ENCODE measurements at regions not wholly inside any gene's neighbourhood (a gene's known extent, or its start where the extent isn't known, plus 50 kb on each side); places are given as distances from the start of the nearest gene placed in this dataset.

DNA sequence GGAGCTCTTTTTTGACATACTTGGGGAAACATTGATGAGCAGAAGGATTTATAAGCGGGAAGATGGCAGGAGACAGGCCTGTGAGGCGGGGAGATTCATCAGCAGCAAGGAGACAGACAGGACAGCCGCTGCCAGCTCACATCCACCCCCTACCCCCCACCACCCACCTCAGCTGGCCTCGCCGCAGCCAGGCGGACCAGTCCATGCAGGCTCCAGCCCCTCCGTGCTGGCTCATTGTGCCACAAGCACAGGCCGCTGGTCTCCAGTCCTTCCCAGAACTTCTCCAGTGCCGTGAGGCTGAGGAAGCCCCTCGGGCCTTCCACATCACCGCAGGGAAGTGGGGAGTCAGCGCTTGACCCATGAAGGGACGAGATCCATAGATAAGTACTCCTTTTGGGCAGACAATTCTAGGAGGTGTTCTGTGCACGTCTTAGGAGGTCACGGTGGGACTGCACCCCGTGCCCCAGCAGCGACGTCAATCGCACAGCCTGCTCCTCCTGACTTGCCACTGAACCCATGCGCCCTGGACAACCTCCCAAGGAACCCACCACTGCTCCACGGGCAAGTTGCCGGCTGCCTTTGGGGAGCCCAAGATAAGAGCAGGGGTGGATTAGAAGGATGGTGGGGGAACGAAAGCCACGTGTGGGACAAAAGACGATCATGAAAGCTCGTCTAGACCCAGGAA lies 323.6 kb downstream of the C16orf95 start:
- WGBS, result 94% methylated on average over 25 of the region's 26 CpGs
- Histone ChIP-seq H2BK15ac (ENCODE audit: low read depth, poor library complexity, severe bottlenecking) (no peak overlapping the region), H3K9me3 (ENCODE audit: control insufficient read depth, low read length) (peaks cover 7% of the 10 kb centered on the region), H2BK5ac (ENCODE audit: low read depth, low read length, poor library complexity, severe bottlenecking) (peak overlapping the region; percentile 33), H3K23ac (ENCODE audit: low read length in 2 of 2) (no peak overlapping the region), H3K4me3 (ENCODE audit: insufficient read depth in 1 of 2, low read depth in 1 of 2, low read length in 2 of 2) (no peak overlapping the region), H3K36me3 (ENCODE audit: control insufficient read depth in 1 of 2, insufficient read depth in 2 of 2, low read depth in 1 of 2, low read length in 2 of 2) (no peaks in the 10 kb centered on the region), H2AK5ac (ENCODE audit: low read length, severe bottlenecking) (peak overlapping the region; percentile 88), H2AFZ (ENCODE audit: low read depth, low read length) (no peak overlapping the region), H3K9ac (ENCODE audit: low read length) (no peak overlapping the region), H3K4ac (ENCODE audit: low read depth in 1 of 2, low read length in 2 of 2) (no peak overlapping the region), H3K79me1 (replicated peaks; ENCODE audit: low read length, poor library complexity, severe bottlenecking) (no peaks in the 10 kb centered on the region), H3K14ac (ENCODE audit: low read length in 2 of 2) (no peak overlapping the region), H2BK12ac (ENCODE audit: low read length in 2 of 2) (peak overlapping the region in 1 of 2 experiments; percentile 65), H2BK120ac (ENCODE audit: low read depth, low read length) (no peak overlapping the region), H4K8ac (ENCODE audit: low read length) (no peak overlapping the region), H4K91ac (ENCODE audit: low read length) (no peak overlapping the region), H3K18ac (ENCODE audit: low read depth in 1 of 2, low read length in 2 of 2) (peak overlapping the region in 1 of 2 experiments; percentile 9), H3K27ac (ENCODE audit: low read length, poor library complexity, severe bottlenecking) (no peak overlapping the region), H3K27me3 (ENCODE audit: control insufficient read depth in 1 of 2, insufficient read depth in 1 of 2, low read length in 2 of 2) (peaks cover 0 to 42% of the 10 kb centered on the region in 2 experiments), H3K4me2 (ENCODE audit: low read length, poor library complexity, severe bottlenecking) (no peak overlapping the region), H3K4me1 (ENCODE audit: control insufficient read depth, insufficient read depth, low read depth, low read length) (peaks cover 23% of the 10 kb centered on the region)
- DNase-seq, result no peak

DNA sequence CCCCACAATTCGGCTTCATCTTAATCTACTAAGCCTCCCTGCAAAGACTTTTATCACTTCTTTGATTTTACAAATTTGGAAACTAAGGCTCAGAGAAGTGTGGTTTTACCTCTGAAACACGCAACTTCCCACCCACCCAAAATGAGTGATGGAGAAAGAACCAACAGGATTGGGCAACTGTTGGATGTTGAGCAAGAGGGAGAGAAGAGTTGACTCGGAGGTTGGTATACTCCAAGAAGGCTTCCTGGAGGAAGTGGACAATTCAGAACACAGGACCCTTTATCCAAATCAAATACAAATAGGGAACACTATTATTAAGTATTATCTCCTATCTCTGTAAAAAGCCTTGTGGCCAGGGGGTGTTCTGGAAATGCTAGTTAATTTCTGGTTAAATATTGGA lies 323.0 kb downstream of the C16orf95 start:
- WGBS, result no CpG with 5 or more reads among the region's 3 CpGs
- no peak overlapping the region for H2BK5ac ChIP-seq (ENCODE audit: low read depth, low read length, poor library complexity, severe bottlenecking)
- no peak overlapping the region for H2AFZ ChIP-seq (ENCODE audit: low read depth, low read length)
- H4K91ac ChIP-seq (ENCODE audit: low read length), result no peak overlapping the region
- H3K79me1 ChIP-seq (replicated peaks; ENCODE audit: low read length, poor library complexity, severe bottlenecking), result no peaks in the 10 kb centered on the region
- H3K4ac ChIP-seq (ENCODE audit: low read depth in 1 of 2, low read length in 2 of 2), result no peak overlapping the region
- peak overlapping the region; percentile 62 for H3K9ac ChIP-seq (ENCODE audit: low read length)
- no peaks in the 10 kb centered on the region for H3K36me3 ChIP-seq (ENCODE audit: control insufficient read depth in 1 of 2, insufficient read depth in 2 of 2, low read depth in 1 of 2, low read length in 2 of 2)
- no peak overlapping the region for H3K18ac ChIP-seq (ENCODE audit: low read depth in 1 of 2, low read length in 2 of 2)
- no peak for DNase-seq
- no peak overlapping the region for H2BK12ac ChIP-seq (ENCODE audit: low read length in 2 of 2)
- H2BK15ac ChIP-seq (ENCODE audit: low read depth, poor library complexity, severe bottlenecking), result no peak overlapping the region
- no peak overlapping the region for H3K4me2 ChIP-seq (ENCODE audit: low read length, poor library complexity, severe bottlenecking)
- H3K4me1 ChIP-seq (ENCODE audit: control insufficient read depth, insufficient read depth, low read depth, low read length), result peaks cover 22% of the 10 kb centered on the region
- H3K4me3 ChIP-seq (ENCODE audit: insufficient read depth in 1 of 2, low read depth in 1 of 2, low read length in 2 of 2), result no peak overlapping the region
- H2BK120ac ChIP-seq (ENCODE audit: low read depth, low read length), result no peak overlapping the region
- H2AK5ac ChIP-seq (ENCODE audit: low read length, severe bottlenecking), result peak overlapping the region; percentile 88
- H3K23ac ChIP-seq (ENCODE audit: low read length in 2 of 2), result no peak overlapping the region
- H3K14ac ChIP-seq (ENCODE audit: low read length in 2 of 2), result no peak overlapping the region
- peaks cover 7% of the 10 kb centered on the region for H3K9me3 ChIP-seq (ENCODE audit: control insufficient read depth, low read length)
- H3K27me3 ChIP-seq (ENCODE audit: control insufficient read depth in 1 of 2, insufficient read depth in 1 of 2, low read length in 2 of 2), result peaks cover 0 to 39% of the 10 kb centered on the region in 2 experiments
- no peak overlapping the region for H4K8ac ChIP-seq (ENCODE audit: low read length)
- H3K27ac ChIP-seq (ENCODE audit: low read length, poor library complexity, severe bottlenecking), result peak overlapping the region; percentile 35

DNA sequence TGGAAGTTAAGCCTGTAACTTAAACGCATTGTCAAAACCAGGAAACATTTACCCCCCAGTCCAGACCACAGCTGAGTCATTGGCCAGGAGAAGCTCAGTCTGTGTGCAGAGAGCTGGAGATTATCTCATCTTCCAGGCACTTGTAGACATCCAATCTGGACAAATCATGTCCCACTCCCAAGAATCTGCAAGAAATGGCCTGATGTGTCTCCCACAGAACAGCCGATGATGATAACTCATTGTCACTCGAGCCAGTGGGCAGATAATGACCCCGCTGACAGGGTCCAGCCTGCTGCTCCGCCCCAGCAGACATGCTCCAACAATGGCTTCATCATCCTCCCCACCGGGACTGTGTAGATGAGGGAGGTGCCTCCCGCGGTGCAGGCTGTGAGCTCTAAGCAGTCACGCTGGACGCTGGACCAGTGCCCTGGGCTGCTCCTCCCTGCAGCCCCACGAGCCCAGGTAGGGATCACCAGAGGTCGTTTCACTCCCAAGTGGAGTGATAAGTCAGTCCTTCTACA lies 322.5 kb downstream of the C16orf95 start:
- Histone ChIP-seq H3K4me2 (ENCODE audit: low read length, poor library complexity, severe bottlenecking) (peak overlapping the region; percentile 40), H3K36me3 (ENCODE audit: control insufficient read depth in 1 of 2, insufficient read depth in 2 of 2, low read depth in 1 of 2, low read length in 2 of 2) (no peaks in the 10 kb centered on the region)

DNA sequence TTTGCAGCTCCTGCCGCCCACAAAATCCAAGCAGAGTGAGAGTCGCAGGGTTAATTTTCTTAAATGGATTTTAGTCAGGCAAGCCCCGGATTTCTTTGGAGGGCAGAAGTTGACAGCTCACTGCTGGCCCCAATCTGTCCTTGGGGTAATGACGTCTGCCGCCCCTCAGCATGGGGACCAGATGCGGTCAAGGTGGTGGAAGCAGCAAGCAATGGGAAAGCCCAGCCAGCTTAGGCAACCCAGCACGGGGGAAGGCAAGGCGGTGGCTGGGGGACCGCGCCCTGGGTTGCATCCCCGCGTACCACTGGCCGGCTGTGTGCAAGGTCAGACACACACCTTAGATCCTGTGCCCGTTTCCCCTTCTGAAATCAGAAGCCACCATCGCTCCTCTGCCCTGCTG lies 321.7 kb downstream of the C16orf95 start:
- H4K91ac ChIP-seq (ENCODE audit: low read length), result peak overlapping the region; percentile 39
- 79% methylated on average over 15 of the region's 15 CpGs for WGBS
- H2AK5ac ChIP-seq (ENCODE audit: low read length, severe bottlenecking), result peak overlapping the region; percentile 71
- peak overlapping the region; percentile 76 for H3K27ac ChIP-seq (ENCODE audit: low read length, poor library complexity, severe bottlenecking)
- peaks cover 0 to 29% of the 10 kb centered on the region in 2 experiments for H3K27me3 ChIP-seq (ENCODE audit: control insufficient read depth in 1 of 2, insufficient read depth in 1 of 2, low read length in 2 of 2)
- no peak overlapping the region for H3K14ac ChIP-seq (ENCODE audit: low read length in 2 of 2)
- H2AFZ ChIP-seq (ENCODE audit: low read depth, low read length), result no peak overlapping the region
- peak overlapping the region; percentile 33 for H2BK5ac ChIP-seq (ENCODE audit: low read depth, low read length, poor library complexity, severe bottlenecking)
- no peaks in the 10 kb centered on the region for H3K36me3 ChIP-seq (ENCODE audit: control insufficient read depth in 1 of 2, insufficient read depth in 2 of 2, low read depth in 1 of 2, low read length in 2 of 2)
- peak overlapping the region in 1 of 2 experiments; percentile 60 for H2BK12ac ChIP-seq (ENCODE audit: low read length in 2 of 2)
- no peak overlapping the region for H2BK120ac ChIP-seq (ENCODE audit: low read depth, low read length)
- H3K9ac ChIP-seq (ENCODE audit: low read length), result peak overlapping the region; percentile 20
- H3K4me2 ChIP-seq (ENCODE audit: low read length, poor library complexity, severe bottlenecking), result peak overlapping the region; percentile 40
- H3K79me1 ChIP-seq (replicated peaks; ENCODE audit: low read length, poor library complexity, severe bottlenecking), result no peaks in the 10 kb centered on the region
- DNase-seq, result no peak
- no peak overlapping the region for H3K23ac ChIP-seq (ENCODE audit: low read length in 2 of 2)
- H3K4me1 ChIP-seq (ENCODE audit: control insufficient read depth, insufficient read depth, low read depth, low read length), result peaks cover 25% of the 10 kb centered on the region
- H3K9me3 ChIP-seq (ENCODE audit: control insufficient read depth, low read length), result peaks cover 8% of the 10 kb centered on the region
- H3K4me3 ChIP-seq (ENCODE audit: insufficient read depth in 1 of 2, low read depth in 1 of 2, low read length in 2 of 2), result peak overlapping the region in 1 of 2 experiments; percentile 57
- H2BK15ac ChIP-seq (ENCODE audit: low read depth, poor library complexity, severe bottlenecking), result no peak overlapping the region
- no peak overlapping the region for H3K4ac ChIP-seq (ENCODE audit: low read depth in 1 of 2, low read length in 2 of 2)
- no peak overlapping the region for H4K8ac ChIP-seq (ENCODE audit: low read length)
- peak overlapping the region in 1 of 2 experiments; percentile 54 for H3K18ac ChIP-seq (ENCODE audit: low read depth in 1 of 2, low read length in 2 of 2)

More for the DNA sequence above, 322.5 kb downstream of the C16orf95 start:
- Histone ChIP-seq H3K9ac (ENCODE audit: low read length) (peak overlapping the region; percentile 62), H3K23ac (ENCODE audit: low read length in 2 of 2) (no peak overlapping the region), H3K14ac (ENCODE audit: low read length in 2 of 2) (no peak overlapping the region), H3K27me3 (ENCODE audit: control insufficient read depth in 1 of 2, insufficient read depth in 1 of 2, low read length in 2 of 2) (peaks cover 0 to 34% of the 10 kb centered on the region in 2 experiments), H3K4me1 (ENCODE audit: control insufficient read depth, insufficient read depth, low read depth, low read length) (peaks cover 24% of the 10 kb centered on the region), H3K18ac (ENCODE audit: low read depth in 1 of 2, low read length in 2 of 2) (peak overlapping the region in 1 of 2 experiments; percentile 85), H2BK5ac (ENCODE audit: low read depth, low read length, poor library complexity, severe bottlenecking) (no peak overlapping the region), H4K8ac (ENCODE audit: low read length) (peak overlapping the region; percentile 74), H4K91ac (ENCODE audit: low read length) (no peak overlapping the region), H3K79me1 (replicated peaks; ENCODE audit: low read length, poor library complexity, severe bottlenecking) (no peaks in the 10 kb centered on the region), H2AFZ (ENCODE audit: low read depth, low read length) (peak overlapping the region; percentile 68), H2BK15ac (ENCODE audit: low read depth, poor library complexity, severe bottlenecking) (no peak overlapping the region), H3K4ac (ENCODE audit: low read depth in 1 of 2, low read length in 2 of 2) (peak overlapping the region; percentile 14 to 18), H3K4me3 (ENCODE audit: insufficient read depth in 1 of 2, low read depth in 1 of 2, low read length in 2 of 2) (peak overlapping the region in 1 of 2 experiments; percentile 57), H2BK12ac (ENCODE audit: low read length in 2 of 2) (peak overlapping the region; percentile 59 to 86), H3K27ac (ENCODE audit: low read length, poor library complexity, severe bottlenecking) (peak overlapping the region; percentile 76), H3K9me3 (ENCODE audit: control insufficient read depth, low read length) (peaks cover 7% of the 10 kb centered on the region), H2AK5ac (ENCODE audit: low read length, severe bottlenecking) (no peak overlapping the region), H2BK120ac (ENCODE audit: low read depth, low read length) (no peak overlapping the region)
- peak; percentile 94 for DNase-seq
- WGBS, result 5% methylated on average over 12 of the region's 12 CpGs

All from mesenchymal stem cell (in vitro differentiated cells and primary cell).